Testis (tissue), 2 donors: ENCODE measurements at regions not wholly inside any gene's neighbourhood (a gene's known extent, or its start where the extent isn't known, plus 50 kb on each side); places are given as distances from the start of the nearest gene placed in this dataset.
"Not testable (repeated sequence)": the region's sequence is repeated elsewhere in the genome, so short reads cannot be mapped to it uniquely, and the experiment has no call there.

Experiments used
- DNase-seq: peaks from one replicate; pipeline ENCODE4 v3.0.0-alpha.2; 2019
- H3K27ac ChIP-seq, 2 donors: fragments of 200-600 bp; sonication (generic); one replicate each; pipeline ENCODE4 v1.5.1; 2019
- H3K27me3 ChIP-seq: fragments of 200-600 bp; sonication (generic); one replicate; pipeline ENCODE4 v1.5.1; 2019
- H3K36me3 ChIP-seq: fragments of 200-600 bp; sonication (generic); one replicate; pipeline ENCODE4 v1.5.1; 2017; ENCODE audit warnings: low read depth; ENCODE audit errors: missing control alignments
- H3K4me1 ChIP-seq: fragments of 200-600 bp; sonication (generic); one replicate; pipeline ENCODE4 v1.5.1; 2019
- H3K4me3 ChIP-seq, 2 donors: fragments of 200-600 bp; sonication (generic); one replicate each; pipeline ENCODE4 v1.5.1; 2017 to 2019
- H3K9me3 ChIP-seq: fragments of 200-600 bp; sonication (generic); one replicate; pipeline ENCODE4 v1.5.1; 2017
- POLR2A ChIP-seq: fragments of 450-650 bp; IDR thresholded peaks from one replicate; pipeline ENCODE4 v1.6.1; 2017; ENCODE audit warnings: antibody characterized with exemption, mild to moderate bottlenecking, moderate library complexity
- WGBS, 2 donors: methylation state at CpG; one replicate each; pipeline ENCODE4 v1.1.5; 2018; 5-methylcytosine and 5-hydroxymethylcytosine counted together
- intact Hi-C: fragments of 100-400 bp; cut with DNase I; formaldehyde crosslinking; loops from one replicate; pipeline ENCODE4 v1.15.1; 2023; ENCODE audit warnings: low total_unique reads
- TF ChIP-seq, protein P1 (sequence below), 3 experiments: fragments of 450-650 bp in 2 of 3; fragments of 200-600 bp in 1 of 3; sonication (generic) in 1 of 3; IDR thresholded peaks; one replicate each; pipeline ENCODE4 v1.5.1; 2016 to 2019; ENCODE audit warnings: antibody characterized with exemption in 3 of 3, mild to moderate bottlenecking in 2 of 3, moderate library complexity in 1 of 3

DNA sequence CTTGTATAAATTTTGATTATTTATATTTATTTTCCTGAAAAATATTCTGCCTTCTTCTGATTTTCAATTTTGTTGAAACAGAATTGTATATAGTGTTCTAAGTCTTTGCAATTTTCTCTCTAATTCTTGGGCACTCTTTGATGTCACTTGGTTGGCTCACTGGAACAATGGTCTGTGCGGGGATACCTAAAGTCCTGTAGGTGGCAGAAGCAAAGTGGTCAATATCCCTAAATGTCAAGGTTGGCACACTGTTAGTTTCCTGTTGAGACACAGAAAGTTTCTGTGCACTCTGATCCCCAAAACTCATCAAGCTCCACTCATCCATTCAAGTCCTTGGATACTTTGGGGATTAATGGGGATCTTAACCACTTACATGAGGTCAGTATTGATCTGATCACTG, 480.8 kb upstream of the CCNG1 start:
- no peak for DNase-seq
- H3K4me1 ChIP-seq, result no peaks in the 10 kb centered on the region
- H3K4me3 ChIP-seq, result no peak overlapping the region
- intact Hi-C loops, result no loop called here
- no peaks in the 10 kb centered on the region for H3K27me3 ChIP-seq
- 84 to 97% methylated on average over 1 of the region's 1 CpG for WGBS, 2 donors
- H3K36me3 ChIP-seq, result no peaks in the 10 kb centered on the region
- no peaks in the 10 kb centered on the region for H3K9me3 ChIP-seq
- TF ChIP-seq POLR2A, result no peak
- TF ChIP-seq, protein P1, sequence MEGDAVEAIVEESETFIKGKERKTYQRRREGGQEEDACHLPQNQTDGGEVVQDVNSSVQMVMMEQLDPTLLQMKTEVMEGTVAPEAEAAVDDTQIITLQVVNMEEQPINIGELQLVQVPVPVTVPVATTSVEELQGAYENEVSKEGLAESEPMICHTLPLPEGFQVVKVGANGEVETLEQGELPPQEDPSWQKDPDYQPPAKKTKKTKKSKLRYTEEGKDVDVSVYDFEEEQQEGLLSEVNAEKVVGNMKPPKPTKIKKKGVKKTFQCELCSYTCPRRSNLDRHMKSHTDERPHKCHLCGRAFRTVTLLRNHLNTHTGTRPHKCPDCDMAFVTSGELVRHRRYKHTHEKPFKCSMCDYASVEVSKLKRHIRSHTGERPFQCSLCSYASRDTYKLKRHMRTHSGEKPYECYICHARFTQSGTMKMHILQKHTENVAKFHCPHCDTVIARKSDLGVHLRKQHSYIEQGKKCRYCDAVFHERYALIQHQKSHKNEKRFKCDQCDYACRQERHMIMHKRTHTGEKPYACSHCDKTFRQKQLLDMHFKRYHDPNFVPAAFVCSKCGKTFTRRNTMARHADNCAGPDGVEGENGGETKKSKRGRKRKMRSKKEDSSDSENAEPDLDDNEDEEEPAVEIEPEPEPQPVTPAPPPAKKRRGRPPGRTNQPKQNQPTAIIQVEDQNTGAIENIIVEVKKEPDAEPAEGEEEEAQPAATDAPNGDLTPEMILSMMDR (IDR thresholded peaks at IDR 0.05), result no peak
- H3K27ac ChIP-seq, result no peak overlapping the region

DNA sequence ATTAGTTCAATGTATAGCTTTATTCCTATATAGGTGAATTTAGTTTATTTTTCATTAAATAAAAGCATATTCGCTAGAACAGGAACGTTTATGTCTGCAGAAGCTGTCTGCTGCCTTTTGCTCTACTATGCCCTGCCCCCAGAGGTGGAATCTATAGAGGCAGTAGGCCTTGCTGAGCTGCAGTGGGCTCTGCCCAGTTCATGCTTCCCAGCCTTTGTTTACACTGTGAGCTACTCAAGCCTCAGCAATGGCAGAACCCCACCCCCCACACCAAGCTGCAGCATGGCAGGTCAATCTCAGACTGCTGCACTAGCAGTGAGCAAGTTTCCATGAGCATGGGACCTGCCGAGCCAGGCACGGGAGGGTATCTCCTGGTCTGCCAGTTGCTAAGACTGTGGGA, 473.3 kb upstream of the CCNG1 start:
- H3K4me1 ChIP-seq, H3K4me3 ChIP-seq, H3K27me3 ChIP-seq, H3K9me3 ChIP-seq, DNase-seq, H3K36me3 ChIP-seq, H3K27ac ChIP-seq, intact Hi-C loops: not testable (repeated sequence)
- 57 to 69% methylated on average over 2 to 4 of the region's 4 CpGs for WGBS, 2 donors

DNA sequence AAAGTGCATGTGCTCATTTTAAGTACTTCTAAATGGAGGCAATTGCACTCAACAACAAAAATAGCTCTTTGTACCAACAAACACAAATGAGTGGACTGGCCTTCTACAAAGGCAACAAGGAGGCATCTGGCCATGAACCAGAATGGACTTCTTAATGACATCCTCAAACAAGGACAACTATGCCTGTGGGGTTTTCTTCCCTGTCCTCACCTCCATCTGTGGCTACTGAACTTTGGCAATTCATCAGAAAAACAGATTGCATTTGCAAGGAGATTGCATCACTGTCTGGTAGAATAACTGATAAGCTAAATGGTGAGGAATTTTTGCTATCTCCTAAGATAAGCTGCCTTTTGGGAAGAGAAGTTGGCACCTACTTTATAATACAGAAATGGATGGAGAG, 447.3 kb upstream of the CCNG1 start:
- no peaks in the 10 kb centered on the region for H3K36me3 ChIP-seq
- intact Hi-C loops, result no loop called here
- no peaks in the 10 kb centered on the region for H3K27me3 ChIP-seq
- TF ChIP-seq POLR2A, result no peak
- TF ChIP-seq, protein P1 (IDR thresholded peaks at IDR 0.05), result no peak
- no peak overlapping the region for H3K27ac ChIP-seq
- DNase-seq, result no peak
- H3K9me3 ChIP-seq, result no peaks in the 10 kb centered on the region
- no peaks in the 10 kb centered on the region for H3K4me1 ChIP-seq
- H3K4me3 ChIP-seq, result no peak overlapping the region

DNA sequence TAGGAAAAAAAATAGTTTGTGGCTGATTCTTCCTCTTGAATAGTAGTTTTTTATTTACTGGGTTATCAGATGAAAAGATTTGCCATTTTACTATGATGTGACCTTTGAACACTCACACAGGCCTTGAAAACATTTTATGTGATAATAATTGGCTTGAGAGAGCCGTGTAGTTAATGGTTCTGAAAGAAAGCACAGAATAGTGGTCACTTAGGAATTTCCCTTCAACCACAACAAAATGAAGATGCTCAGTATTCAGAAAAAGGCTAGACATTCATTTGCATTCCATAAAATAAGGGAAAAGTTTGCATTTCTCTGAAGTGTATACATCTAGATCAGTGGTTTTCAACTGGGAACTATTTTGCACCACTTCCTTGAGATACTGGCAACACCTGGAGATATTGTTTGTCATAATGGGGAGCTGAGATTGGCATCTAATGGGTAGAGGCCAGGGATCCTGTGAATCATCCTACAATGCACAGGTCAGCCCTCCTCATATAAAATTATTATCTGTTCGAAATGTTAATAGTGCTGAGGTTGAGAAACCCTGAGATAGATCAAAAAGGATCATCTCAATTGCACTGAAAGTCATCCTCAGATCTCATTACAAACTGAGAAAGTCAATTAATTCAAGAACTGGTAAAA, 446.4 kb upstream of the CCNG1 start:
- 71 to 76% methylated on average over 2 of the region's 2 CpGs for WGBS, 2 donors
- H3K36me3 ChIP-seq, result no peaks in the 10 kb centered on the region
- no peak overlapping the region for H3K4me3 ChIP-seq
- H3K4me1 ChIP-seq, result no peaks in the 10 kb centered on the region
- TF ChIP-seq, protein P1 (IDR thresholded peaks at IDR 0.05), result no peak
- no peak for TF ChIP-seq POLR2A
- no peaks in the 10 kb centered on the region for H3K9me3 ChIP-seq
- intact Hi-C loops, result no loop called here
- H3K27me3 ChIP-seq, result no peaks in the 10 kb centered on the region
- no peak for DNase-seq
- no peak overlapping the region for H3K27ac ChIP-seq

DNA sequence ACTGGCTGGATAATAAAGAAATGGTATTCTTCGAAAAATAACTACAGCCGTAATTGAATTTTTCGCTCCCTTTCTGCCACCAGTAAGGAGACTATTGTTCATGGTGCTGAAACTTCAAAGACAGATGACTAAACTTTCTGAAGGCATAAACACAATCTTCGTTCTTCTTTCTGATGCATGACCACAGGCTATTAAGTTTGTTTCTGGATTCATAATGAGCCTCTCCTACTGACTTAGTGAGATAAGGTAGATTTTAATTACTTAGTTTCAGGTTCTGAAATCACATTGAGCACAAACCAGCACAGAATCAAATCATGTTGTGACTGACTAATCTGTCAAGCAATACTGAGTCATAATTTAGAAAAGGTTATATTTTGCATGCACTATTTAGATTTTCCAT, 441.8 kb upstream of the CCNG1 start:
- Histone ChIP-seq H3K4me3 (no peak overlapping the region), H3K4me1 (no peaks in the 10 kb centered on the region), H3K27ac (no peak overlapping the region), H3K9me3 (no peaks in the 10 kb centered on the region), H3K27me3 (no peaks in the 10 kb centered on the region), H3K36me3 (no peaks in the 10 kb centered on the region)
- no peak for DNase-seq
- 79 to 80% methylated on average over 4 of the region's 4 CpGs for WGBS, 2 donors
- intact Hi-C loops, result no loop called here
- TF ChIP-seq, protein P1 (IDR thresholded peaks at IDR 0.05), result no peak
- TF ChIP-seq POLR2A, result no peak
